Mesenchymal stem cell (in vitro differentiated cells and primary cell): ENCODE measurements at regions not wholly inside any gene's neighbourhood (a gene's known extent, or its start where the extent isn't known, plus 50 kb on each side); places are given as distances from the start of the nearest gene placed in this dataset.

ENCODE experiments used
- DNase-seq: peaks from one replicate; pipeline ENCODE4 v3.0.0-alpha.2; 2013
- H2AFZ ChIP-seq: one replicate; pipeline ENCODE4 v1.6.1; 2013; ENCODE audit warnings: low read depth, mild to moderate bottlenecking, control low read depth, inconsistent platforms, low read length, moderate library complexity
- H2AK5ac ChIP-seq: 2 replicates; pipeline ENCODE4 v1.6.1; 2013; ENCODE audit warnings: low read length, moderate library complexity, mild to moderate bottlenecking, inconsistent platforms; ENCODE audit not compliant: severe bottlenecking
- H2BK120ac ChIP-seq: one replicate; pipeline ENCODE4 v1.6.1; 2013; ENCODE audit warnings: low read depth, mild to moderate bottlenecking, inconsistent platforms, low read length, moderate library complexity
- H2BK12ac ChIP-seq, 2 experiments: one replicate each; pipeline ENCODE4 v1.6.1; 2013; ENCODE audit warnings: inconsistent platforms in 2 of 2, low read length in 2 of 2, mild to moderate bottlenecking in 2 of 2, moderate library complexity in 2 of 2, control low read depth in 1 of 2
- H2BK15ac ChIP-seq: one replicate; pipeline ENCODE4 v1.6.1; 2013; ENCODE audit warnings: mild to moderate bottlenecking, low read depth, inconsistent platforms; ENCODE audit not compliant: poor library complexity, severe bottlenecking
- H2BK5ac ChIP-seq: 2 replicates; pipeline ENCODE4 v1.6.1; 2013; ENCODE audit warnings: low read depth, mild to moderate bottlenecking, low read length, control low read depth, inconsistent platforms; ENCODE audit not compliant: poor library complexity, severe bottlenecking
- H3K14ac ChIP-seq, 2 experiments: one replicate each; pipeline ENCODE4 v1.6.1; 2013; ENCODE audit warnings: inconsistent platforms in 2 of 2, low read length in 2 of 2, control low read depth in 1 of 2, mild to moderate bottlenecking in 1 of 2, moderate library complexity in 1 of 2
- H3K18ac ChIP-seq, 2 experiments: one replicate each; pipeline ENCODE4 v1.6.1; 2013; ENCODE audit warnings: inconsistent platforms in 2 of 2, low read length in 2 of 2, control low read depth in 1 of 2, low read depth in 1 of 2, mild to moderate bottlenecking in 1 of 2
- H3K23ac ChIP-seq, 2 experiments: one replicate each; pipeline ENCODE4 v1.6.1; 2013; ENCODE audit warnings: inconsistent platforms in 2 of 2, low read length in 2 of 2, mild to moderate bottlenecking in 2 of 2, moderate library complexity in 2 of 2, control low read depth in 1 of 2
- H3K27ac ChIP-seq: 2 replicates; pipeline ENCODE4 v1.5.1; 2013; ENCODE audit warnings: mild to moderate bottlenecking, moderate library complexity, low read length, control low read depth, inconsistent platforms; ENCODE audit not compliant: poor library complexity, severe bottlenecking
- H3K27me3 ChIP-seq, 2 experiments: 2 replicates each; pipeline versions ENCODE4 v1.6.1 to v1.7.0; 2013; ENCODE audit warnings: low read length in 2 of 2, mild to moderate bottlenecking in 2 of 2, moderate library complexity in 2 of 2, control low read depth in 1 of 2, inconsistent platforms in 1 of 2; ENCODE audit not compliant: control insufficient read depth in 1 of 2, insufficient read depth in 1 of 2
- H3K36me3 ChIP-seq, 2 experiments: 2 replicates each; pipeline versions ENCODE4 v1.6.1 to v1.7.0; 2013; ENCODE audit warnings: low read length in 2 of 2, control low read depth in 1 of 2, inconsistent platforms in 1 of 2, low read depth in 1 of 2, mild to moderate bottlenecking in 1 of 2; ENCODE audit not compliant: insufficient read depth in 2 of 2, control insufficient read depth in 1 of 2
- H3K4ac ChIP-seq, 2 experiments: one replicate each; pipeline ENCODE4 v1.6.1; 2013; ENCODE audit warnings: inconsistent platforms in 2 of 2, low read length in 2 of 2, mild to moderate bottlenecking in 2 of 2, moderate library complexity in 2 of 2, control low read depth in 1 of 2, low read depth in 1 of 2
- H3K4me1 ChIP-seq: 2 replicates; pipeline ENCODE4 v1.6.1; 2013; ENCODE audit warnings: low read depth, low read length, control low read depth; ENCODE audit not compliant: control insufficient read depth, insufficient read depth
- H3K4me2 ChIP-seq: 2 replicates; pipeline ENCODE4 v1.6.1; 2013; ENCODE audit warnings: low read length, mild to moderate bottlenecking, inconsistent platforms; ENCODE audit not compliant: poor library complexity, severe bottlenecking
- H3K4me3 ChIP-seq, 2 experiments: 2 replicates each; pipeline versions ENCODE4 v1.5.1 to v1.7.0; 2013; ENCODE audit warnings: low read length in 2 of 2, mild to moderate bottlenecking in 2 of 2, control low read depth in 1 of 2, low read depth in 1 of 2; ENCODE audit not compliant: insufficient read depth in 1 of 2
- H3K79me1 ChIP-seq: replicated peaks from 2 replicates; pipeline ENCODE4 v1.6.1; 2013; ENCODE audit warnings: mild to moderate bottlenecking, control low read depth, low read length, inconsistent platforms; ENCODE audit not compliant: poor library complexity, severe bottlenecking
- H3K9ac ChIP-seq: 2 replicates; pipeline ENCODE4 v1.7.0; 2013; ENCODE audit warnings: mild to moderate bottlenecking, low read length, moderate library complexity
- H3K9me3 ChIP-seq: 2 replicates; pipeline ENCODE4 v1.7.0; 2013; ENCODE audit warnings: mild to moderate bottlenecking, low read length; ENCODE audit not compliant: control insufficient read depth
- H4K8ac ChIP-seq: one replicate; pipeline ENCODE4 v1.6.1; 2013; ENCODE audit warnings: inconsistent platforms, mild to moderate bottlenecking, low read length, moderate library complexity
- H4K91ac ChIP-seq: one replicate; pipeline ENCODE4 v1.6.1; 2013; ENCODE audit warnings: mild to moderate bottlenecking, low read length, inconsistent platforms
- whole genome bisulfite sequencing: methylation state at CpG from one replicate; pipeline ENCODE4 v1.1.7; 2013; ENCODE audit warnings: mixed read lengths; 5-methylcytosine and 5-hydroxymethylcytosine counted together

GRCh38 chr10:3987143-3987974, 202.3 kb upstream of the KLF6 start:
- Histone ChIP-seq H3K9ac (no peak overlapping the region), H4K91ac (no peak overlapping the region), H4K8ac (no peak overlapping the region), H2BK15ac (no peak overlapping the region), H2BK5ac (no peak overlapping the region), H3K9me3 (peaks cover 10% of the 10 kb centered on the region), H2BK12ac (peak overlapping the region in 1 of 2 experiments; percentile 37), H3K27ac (no peak overlapping the region), H2BK120ac (no peak overlapping the region), H3K27me3 (no peaks in the 10 kb centered on the region), H3K18ac (peak overlapping the region; percentile 2 to 60), H3K79me1 (no peaks in the 10 kb centered on the region), H2AK5ac (no peak overlapping the region), H3K4ac (no peak overlapping the region), H3K36me3 (no peaks in the 10 kb centered on the region), H3K4me3 (no peak overlapping the region), H3K23ac (no peak overlapping the region), H3K4me2 (no peak overlapping the region), H3K14ac (no peak overlapping the region), H2AFZ (peak overlapping the region; percentile 67), H3K4me1 (no peaks in the 10 kb centered on the region)
- peak; percentile 54 for DNase-seq
- WGBS = 87% methylated on average over 5 of the region's 9 CpGs

- Histone ChIP-seq H3K14ac (no peak overlapping the region), H2BK15ac (no peak overlapping the region), H4K91ac (no peak overlapping the region), H3K18ac (peak overlapping the region in 1 of 2 experiments; percentile 2), H3K79me1 (no peaks in the 10 kb centered on the region), H4K8ac (no peak overlapping the region), H3K9ac (no peak overlapping the region), H2BK12ac (no peak overlapping the region), H3K27me3 (no peaks in the 10 kb centered on the region), H3K9me3 (peaks cover 10% of the 10 kb centered on the region), H3K23ac (no peak overlapping the region), H2BK5ac (no peak overlapping the region), H3K4me3 (no peak overlapping the region), H3K4me2 (no peak overlapping the region), H3K27ac (no peak overlapping the region), H3K36me3 (no peaks in the 10 kb centered on the region), H2AK5ac (no peak overlapping the region), H2BK120ac (no peak overlapping the region), H3K4ac (no peak overlapping the region), H2AFZ (no peak overlapping the region), H3K4me1 (no peaks in the 10 kb centered on the region)
- DNase-seq = no peak
- WGBS = 98% methylated on average over 9 of the region's 10 CpGs
Measured at GRCh38 chr10:3986493-3987142, 201.6 kb upstream of the KLF6 start.

GRCh38 chr10:3982746-3983442, 197.9 kb upstream of the KLF6 start:
- Histone ChIP-seq H3K14ac (no peak overlapping the region), H4K8ac (no peak overlapping the region), H2BK120ac (no peak overlapping the region), H3K27ac (no peak overlapping the region), H3K4me1 (peaks cover under 1% of the 10 kb centered on the region), H3K23ac (no peak overlapping the region), H2BK12ac (no peak overlapping the region), H3K4me2 (no peak overlapping the region), H2AK5ac (no peak overlapping the region), H4K91ac (no peak overlapping the region), H2AFZ (no peak overlapping the region), H3K9ac (no peak overlapping the region), H3K36me3 (no peaks in the 10 kb centered on the region), H3K9me3 (peaks cover 10% of the 10 kb centered on the region), H3K79me1 (no peaks in the 10 kb centered on the region), H3K4ac (no peak overlapping the region), H3K4me3 (no peak overlapping the region), H3K18ac (no peak overlapping the region), H2BK5ac (no peak overlapping the region), H2BK15ac (no peak overlapping the region), H3K27me3 (no peaks in the 10 kb centered on the region)
- no peak for DNase-seq

GRCh38 chr10:3981300-3981699, 196.3 kb upstream of the KLF6 start:
- 88% methylated on average over 9 of the region's 10 CpGs for WGBS
- H3K27me3 ChIP-seq = no peaks in the 10 kb centered on the region

More at GRCh38 chr10:3981300-3981699, 196.3 kb upstream of the KLF6 start:
- peak overlapping the region in 1 of 2 experiments; percentile 41 for H2BK12ac ChIP-seq
- H3K36me3 ChIP-seq = no peaks in the 10 kb centered on the region
- no peak overlapping the region for H4K91ac ChIP-seq
- no peak overlapping the region for H2AFZ ChIP-seq
- no peak overlapping the region for H3K9ac ChIP-seq
- no peak overlapping the region for H3K4ac ChIP-seq
- H3K27ac ChIP-seq = no peak overlapping the region
- no peaks in the 10 kb centered on the region for H3K79me1 ChIP-seq
- peaks cover 10% of the 10 kb centered on the region for H3K9me3 ChIP-seq
- no peak overlapping the region for H3K18ac ChIP-seq
- H3K4me2 ChIP-seq = no peak overlapping the region
- no peak overlapping the region for H2BK15ac ChIP-seq
- no peak overlapping the region for H2BK120ac ChIP-seq
- no peak overlapping the region for H4K8ac ChIP-seq
- no peak overlapping the region for H3K14ac ChIP-seq
- H2BK5ac ChIP-seq = no peak overlapping the region
- no peak overlapping the region for H2AK5ac ChIP-seq
- no peak overlapping the region for H3K23ac ChIP-seq
- DNase-seq = no peak
- peaks cover 4% of the 10 kb centered on the region for H3K4me1 ChIP-seq
- no peak overlapping the region for H3K4me3 ChIP-seq
